SU-DHL-6 (cell line): ENCODE measurements at regions not wholly inside any gene's neighbourhood (a gene's known extent, or its start where the extent isn't known, plus 50 kb on each side); places are given as distances from the start of the nearest gene placed in this dataset.

Experiments used
- H2AFZ ChIP-seq: fragments of 200-600 bp; sonication (generic); 2 replicates; pipeline ENCODE4 v1.6.1; 2014; ENCODE audit warnings: low read depth, mild to moderate bottlenecking, moderate library complexity, mixed read lengths, antibody characterized with exemption, low read length; ENCODE audit not compliant: severe bottlenecking
- H3F3A ChIP-seq: fragments of 200-600 bp; shearing (Covaris generic); 2 replicates; pipeline ENCODE4 v1.6.0; 2016; ENCODE audit warnings: antibody characterized with exemption, mild to moderate bottlenecking; ENCODE audit not compliant: insufficient read depth
- H3K27ac ChIP-seq: fragments of 200-600 bp; sonication (generic); 2 replicates; pipeline ENCODE4 v1.5.1; 2016; ENCODE audit warnings: low read depth, mild to moderate bottlenecking, low read length, moderate library complexity, mixed read lengths
- H3K27me3 ChIP-seq: fragments of 200-600 bp; sonication (generic), shearing (Covaris generic); 2 replicates; pipeline ENCODE4 v1.6.0; 2014; ENCODE audit warnings: mild to moderate bottlenecking, low read length
- H3K36me3 ChIP-seq: fragments of 200-600 bp; sonication (generic); 2 replicates; pipeline ENCODE4 v1.6.1; 2014; ENCODE audit warnings: mild to moderate bottlenecking, low read length, mixed read lengths
- H3K4me2 ChIP-seq: fragments of 300-600, 200-600 bp; shearing (Covaris generic), sonication (generic); 2 replicates; pipeline ENCODE4 v1.6.0; 2014; ENCODE audit warnings: low read length, low read depth, mild to moderate bottlenecking; ENCODE audit not compliant: poor library complexity, severe bottlenecking
- H3K4me3 ChIP-seq: fragments of 200-600 bp; sonication (generic); 2 replicates; pipeline ENCODE4 v1.5.1; 2014; ENCODE audit warnings: antibody characterized with exemption, low read length, mild to moderate bottlenecking, mixed read lengths; ENCODE audit not compliant: insufficient read depth, poor library complexity, severe bottlenecking
- H3K79me2 ChIP-seq: fragments of 200-600 bp; sonication (generic); 2 replicates; pipeline ENCODE4 v1.6.1; 2014; ENCODE audit warnings: mild to moderate bottlenecking, low read length, moderate library complexity; ENCODE audit not compliant: insufficient read depth
- H3K9ac ChIP-seq: fragments of 200-600 bp; sonication (generic); 2 replicates; pipeline ENCODE4 v1.7.0; 2014; ENCODE audit warnings: mild to moderate bottlenecking, low read length
- H3K9me2 ChIP-seq: fragments of 200-600 bp; sonication (generic); replicated peaks from 2 replicates; pipeline ENCODE4 v1.6.1; 2014; ENCODE audit warnings: low read length; ENCODE audit not compliant: insufficient read depth
- H3K9me3 ChIP-seq: fragments of 200-600 bp; sonication (generic); 2 replicates; pipeline ENCODE4 v1.6.1; 2014; ENCODE audit warnings: low read length, mixed read lengths; ENCODE audit not compliant: insufficient read depth
- H4K20me1 ChIP-seq: fragments of 200-600 bp; sonication (generic); 2 replicates; pipeline ENCODE4 v1.6.1; 2014; ENCODE audit warnings: low read depth, mild to moderate bottlenecking, antibody characterized with exemption, low read length, moderate library complexity, mixed read lengths
- EZH2phosphoT487 ChIP-seq: fragments of 200-600 bp; sonication (generic), shearing (Covaris generic); conservative IDR thresholded peaks from 2 replicates; pipeline ENCODE4 v1.6.1; 2018; ENCODE audit warnings: mild to moderate bottlenecking, antibody characterized with exemption, low read length, moderate library complexity, mixed read lengths
- TF ChIP-seq, protein P1 (sequence below): fragments of 200-600 bp; sonication (generic); IDR thresholded peaks from one replicate; pipeline ENCODE4 v1.5.1; 2017; ENCODE audit warnings: antibody characterized with exemption, mild to moderate bottlenecking, low read length, moderate library complexity; ENCODE audit not compliant: insufficient read depth, poor library complexity, severe bottlenecking

DNA sequence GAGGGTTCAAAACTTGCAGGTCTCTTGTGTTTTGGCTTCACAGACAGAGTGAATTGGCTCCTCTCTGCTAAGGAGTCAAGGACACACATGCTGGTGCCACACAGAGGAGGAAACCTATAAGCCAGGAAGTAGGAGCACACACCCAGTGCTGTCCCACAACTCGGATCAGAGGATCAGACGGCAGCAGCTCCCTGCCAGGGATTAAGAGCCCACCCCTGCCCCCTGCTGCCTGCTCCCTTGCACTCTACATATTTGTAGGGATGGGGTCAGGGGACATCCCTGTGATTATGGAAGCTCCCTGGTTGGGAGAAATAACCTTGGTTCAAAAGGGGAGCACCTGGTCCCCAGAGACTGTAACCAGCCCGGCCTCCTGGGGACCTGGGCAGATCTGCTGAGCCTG is 77.5 kb upstream of the CLDN10 start:
- no peaks in the 10 kb centered on the region for H3K79me2 ChIP-seq
- H3K27me3 ChIP-seq: no peaks in the 10 kb centered on the region
- no peak overlapping the region for H3K9ac ChIP-seq
- H3K9me3 ChIP-seq: no peaks in the 10 kb centered on the region
- no peak overlapping the region for H3K4me3 ChIP-seq
- TF ChIP-seq EZH2phosphoT487: no peak
- H3K9me2 ChIP-seq: no peaks in the 10 kb centered on the region
- no peak overlapping the region for H3K27ac ChIP-seq
- no peaks in the 10 kb centered on the region for H4K20me1 ChIP-seq
- H3F3A ChIP-seq: no peaks in the 10 kb centered on the region
- H3K36me3 ChIP-seq: no peaks in the 10 kb centered on the region
- H3K4me2 ChIP-seq: no peak overlapping the region
- no peak overlapping the region for H2AFZ ChIP-seq

- Histone ChIP-seq H3K79me2 (no peaks in the 10 kb centered on the region), H3K9me2 (no peaks in the 10 kb centered on the region), H3K9me3 (no peaks in the 10 kb centered on the region), H3K4me3 (no peak overlapping the region), H3F3A (no peaks in the 10 kb centered on the region), H3K4me2 (no peak overlapping the region), H2AFZ (no peak overlapping the region), H3K9ac (no peak overlapping the region), H3K27me3 (no peaks in the 10 kb centered on the region), H3K27ac (no peak overlapping the region), H3K36me3 (no peaks in the 10 kb centered on the region), H4K20me1 (no peaks in the 10 kb centered on the region)
- TF ChIP-seq, protein P1, sequence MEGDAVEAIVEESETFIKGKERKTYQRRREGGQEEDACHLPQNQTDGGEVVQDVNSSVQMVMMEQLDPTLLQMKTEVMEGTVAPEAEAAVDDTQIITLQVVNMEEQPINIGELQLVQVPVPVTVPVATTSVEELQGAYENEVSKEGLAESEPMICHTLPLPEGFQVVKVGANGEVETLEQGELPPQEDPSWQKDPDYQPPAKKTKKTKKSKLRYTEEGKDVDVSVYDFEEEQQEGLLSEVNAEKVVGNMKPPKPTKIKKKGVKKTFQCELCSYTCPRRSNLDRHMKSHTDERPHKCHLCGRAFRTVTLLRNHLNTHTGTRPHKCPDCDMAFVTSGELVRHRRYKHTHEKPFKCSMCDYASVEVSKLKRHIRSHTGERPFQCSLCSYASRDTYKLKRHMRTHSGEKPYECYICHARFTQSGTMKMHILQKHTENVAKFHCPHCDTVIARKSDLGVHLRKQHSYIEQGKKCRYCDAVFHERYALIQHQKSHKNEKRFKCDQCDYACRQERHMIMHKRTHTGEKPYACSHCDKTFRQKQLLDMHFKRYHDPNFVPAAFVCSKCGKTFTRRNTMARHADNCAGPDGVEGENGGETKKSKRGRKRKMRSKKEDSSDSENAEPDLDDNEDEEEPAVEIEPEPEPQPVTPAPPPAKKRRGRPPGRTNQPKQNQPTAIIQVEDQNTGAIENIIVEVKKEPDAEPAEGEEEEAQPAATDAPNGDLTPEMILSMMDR: no peak
- no peak for TF ChIP-seq EZH2phosphoT487
Measured at GRCh38 chr13:95477187-95477586, 75.3 kb upstream of the CLDN10 start.

GRCh38 chr13:95479731-95480130 is 72.8 kb upstream of the CLDN10 start:
- Histone ChIP-seq H3K27me3 (no peaks in the 10 kb centered on the region), H3K27ac (no peak overlapping the region), H3K79me2 (no peaks in the 10 kb centered on the region), H2AFZ (no peak overlapping the region), H3K4me3 (no peak overlapping the region), H3F3A (no peaks in the 10 kb centered on the region), H4K20me1 (no peaks in the 10 kb centered on the region), H3K4me2 (no peak overlapping the region), H3K9me2 (no peaks in the 10 kb centered on the region), H3K9ac (no peak overlapping the region), H3K36me3 (no peaks in the 10 kb centered on the region), H3K9me3 (no peaks in the 10 kb centered on the region)
- TF ChIP-seq, protein P1: no peak
- TF ChIP-seq EZH2phosphoT487: no peak

- no peak overlapping the region for H3K9ac ChIP-seq
- no peaks in the 10 kb centered on the region for H3K36me3 ChIP-seq
- H3K27ac ChIP-seq: no peak overlapping the region
- H3F3A ChIP-seq: no peaks in the 10 kb centered on the region
- H2AFZ ChIP-seq: no peak overlapping the region
- no peaks in the 10 kb centered on the region for H3K9me2 ChIP-seq
- no peaks in the 10 kb centered on the region for H3K9me3 ChIP-seq
- no peak overlapping the region for H3K4me3 ChIP-seq
- H4K20me1 ChIP-seq: no peaks in the 10 kb centered on the region
- no peak overlapping the region for H3K4me2 ChIP-seq
- no peaks in the 10 kb centered on the region for H3K27me3 ChIP-seq
- no peak for TF ChIP-seq EZH2phosphoT487
- TF ChIP-seq, protein P1: no peak
- H3K79me2 ChIP-seq: no peaks in the 10 kb centered on the region
Measured at GRCh38 chr13:95480131-95480545, 72.4 kb upstream of the CLDN10 start.
